NCI-H1048 (cell line): ENCODE measurements at regions not wholly inside any gene's neighbourhood (a gene's known extent, or its start where the extent isn't known, plus 50 kb on each side); places are given as distances from the start of the nearest gene placed in this dataset.
"Not testable (repeated sequence)": the region's sequence is repeated elsewhere in the genome, so short reads cannot be mapped to it uniquely, and the experiment has no call there.

Experiments
- DNase-seq: peaks from one replicate; lab custom pipeline; 2025; lab: John Stamatoyannopoulos, UW

- no peak for DNase-seq
Observed at GRCh38 chr7:113783403-113783802, 135.4 kb downstream of the PPP1R3A start.

GRCh38 chr7:113775804-113776203 is 143.0 kb downstream of the PPP1R3A start:
- no peak for DNase-seq

- no peak for DNase-seq
Observed at GRCh38 chr7:113775401-113775800, 143.4 kb downstream of the PPP1R3A start.

- DNase-seq, result peak; percentile 25
Observed at GRCh38 chr7:113774182-113774807, 144.5 kb downstream of the PPP1R3A start.

GRCh38 chr7:113770146-113770738 is 148.6 kb downstream of the PPP1R3A start:
- DNase-seq, result no peak

GRCh38 chr7:113768387-113768786 is 150.4 kb downstream of the PPP1R3A start:
- DNase-seq, result no peak

- DNase-seq, result no peak
Observed at GRCh38 chr7:113764401-113765035, 154.3 kb downstream of the PPP1R3A start.

- no peak for DNase-seq
Observed at GRCh38 chr7:113763226-113763625, 155.6 kb downstream of the PPP1R3A start.

- no peak for DNase-seq
Observed at GRCh38 chr7:113756250-113756649, 162.6 kb downstream of the PPP1R3A start.

- DNase-seq, result no peak
Observed at GRCh38 chr7:113752689-113753088, 166.1 kb downstream of the PPP1R3A start.

- DNase-seq, result no peak
Observed at GRCh38 chr7:113752289-113752688, 166.5 kb downstream of the PPP1R3A start.

GRCh38 chr7:113751547-113751946 is 167.3 kb downstream of the PPP1R3A start:
- DNase-seq, result no peak

GRCh38 chr7:113748385-113748784 is 170.4 kb downstream of the PPP1R3A start:
- not testable (repeated sequence) for DNase-seq

GRCh38 chr7:113742946-113743431 is 175.8 kb downstream of the PPP1R3A start:
- DNase-seq, result not testable (repeated sequence)

- DNase-seq, result no peak
Observed at GRCh38 chr7:113742377-113742776, 176.4 kb downstream of the PPP1R3A start.

- DNase-seq, result no peak
Observed at GRCh38 chr7:113731571-113731970, 187.2 kb downstream of the PPP1R3A start.

GRCh38 chr7:113730309-113730955 is 188.4 kb downstream of the PPP1R3A start:
- no peak for DNase-seq

GRCh38 chr7:113727486-113727885 is 191.3 kb downstream of the PPP1R3A start:
- DNase-seq, result no peak

- DNase-seq, result no peak
Observed at GRCh38 chr7:113722006-113722405, 196.8 kb downstream of the PPP1R3A start.

GRCh38 chr7:113717739-113718138 is 201.1 kb downstream of the PPP1R3A start:
- no peak for DNase-seq

- no peak for DNase-seq
Observed at GRCh38 chr7:113715981-113716856, 202.6 kb downstream of the PPP1R3A start.

- no peak for DNase-seq
Observed at GRCh38 chr7:113715262-113715661, 203.5 kb downstream of the PPP1R3A start.
